NCI-H146 (cell line): ENCODE measurements at regions not wholly inside any gene's neighbourhood (a gene's known extent, or its start where the extent isn't known, plus 50 kb on each side); places are given as distances from the start of the nearest gene placed in this dataset.
"Not testable (repeated sequence)": the region's sequence is repeated elsewhere in the genome, so short reads cannot be mapped to it uniquely, and the experiment has no call there.

ENCODE experiments used
- DNase-seq: peaks from one replicate; lab custom pipeline; 2025; lab: John Stamatoyannopoulos, UW

GRCh38 chr10:44268435-44268948 lies 116.4 kb downstream of the CXCL12 start:
- not testable (repeated sequence) for DNase-seq

- DNase-seq: no peak
These were observed 117.9 kb downstream of the CXCL12 start for GRCh38 chr10:44267007-44267406.

GRCh38 chr10:44264244-44264643 lies 120.7 kb downstream of the CXCL12 start:
- no peak for DNase-seq

- no peak for DNase-seq
These were observed 121.1 kb downstream of the CXCL12 start for GRCh38 chr10:44263771-44264170.

- no peak for DNase-seq
These were observed 122.2 kb downstream of the CXCL12 start for GRCh38 chr10:44262551-44263251.

- DNase-seq: no peak
These were observed 123.0 kb downstream of the CXCL12 start for GRCh38 chr10:44261710-44262455.

- no peak for DNase-seq
These were observed 123.6 kb downstream of the CXCL12 start for GRCh38 chr10:44261296-44261695.

GRCh38 chr10:44260286-44260928 lies 124.5 kb downstream of the CXCL12 start:
- DNase-seq: no peak

- no peak for DNase-seq
These were observed 125.6 kb downstream of the CXCL12 start for GRCh38 chr10:44259090-44259874.

GRCh38 chr10:44258460-44259089 lies 126.3 kb downstream of the CXCL12 start:
- DNase-seq: no peak

GRCh38 chr10:44258019-44258418 lies 126.9 kb downstream of the CXCL12 start:
- no peak for DNase-seq

- DNase-seq: no peak
These were observed 131.0 kb downstream of the CXCL12 start for GRCh38 chr10:44253769-44254462.

- not testable (repeated sequence) for DNase-seq
These were observed 132.3 kb downstream of the CXCL12 start for GRCh38 chr10:44252631-44253030.

- DNase-seq: not testable (repeated sequence)
These were observed 135.0 kb downstream of the CXCL12 start for GRCh38 chr10:44249933-44250332.

GRCh38 chr10:44249490-44249889 lies 135.4 kb downstream of the CXCL12 start:
- no peak for DNase-seq

GRCh38 chr10:44246700-44247099 lies 138.2 kb downstream of the CXCL12 start:
- not testable (repeated sequence) for DNase-seq

- not testable (repeated sequence) for DNase-seq
These were observed 138.6 kb downstream of the CXCL12 start for GRCh38 chr10:44246287-44246686.

- no peak for DNase-seq
These were observed 139.3 kb downstream of the CXCL12 start for GRCh38 chr10:44245601-44245938.

- no peak for DNase-seq
These were observed 139.9 kb downstream of the CXCL12 start for GRCh38 chr10:44244745-44245600.
